IPS DF 6.9 (cell line): ENCODE measurements at regions not wholly inside any gene's neighbourhood (a gene's known extent, or its start where the extent isn't known, plus 50 kb on each side); places are given as distances from the start of the nearest gene placed in this dataset.

Experiments
- DNase-seq: peaks from one replicate; pipeline ENCODE4 v3.0.0-alpha.2; 2013; ENCODE audit warnings: low read depth, low spot score
- H3K27ac ChIP-seq: one replicate; pipeline ENCODE4 v1.5.1; 2013; ENCODE audit warnings: low read length, control low read depth
- H3K27me3 ChIP-seq: 2 replicates; pipeline ENCODE4 v1.6.1; 2013; ENCODE audit warnings: mild to moderate bottlenecking, low read length; ENCODE audit not compliant: control insufficient read depth, insufficient read depth
- H3K36me3 ChIP-seq: 2 replicates; pipeline ENCODE4 v1.6.1; 2013; ENCODE audit warnings: low read length; ENCODE audit not compliant: control insufficient read depth, insufficient read depth
- H3K4me1 ChIP-seq: 2 replicates; pipeline ENCODE4 v1.6.1; 2013; ENCODE audit warnings: low read length; ENCODE audit not compliant: control insufficient read depth, insufficient read depth
- H3K4me3 ChIP-seq: 2 replicates; pipeline ENCODE4 v1.5.1; 2013; ENCODE audit warnings: mild to moderate bottlenecking, low read length
- H3K9me3 ChIP-seq: 2 replicates; pipeline ENCODE4 v1.6.1; 2013; ENCODE audit warnings: low read length, inconsistent platforms; ENCODE audit not compliant: control insufficient read depth, insufficient read depth
- WGBS: extraction: QIAGEN DNeasy Blood & Tissue Kit; methylation state at CpG from one replicate; pipeline ENCODE4 v1.1.7; 2013; ENCODE audit warnings: mixed read lengths, missing lambda C conversion rate; ENCODE audit not compliant: insufficient read length, insufficient coverage; 5-methylcytosine and 5-hydroxymethylcytosine counted together

DNA sequence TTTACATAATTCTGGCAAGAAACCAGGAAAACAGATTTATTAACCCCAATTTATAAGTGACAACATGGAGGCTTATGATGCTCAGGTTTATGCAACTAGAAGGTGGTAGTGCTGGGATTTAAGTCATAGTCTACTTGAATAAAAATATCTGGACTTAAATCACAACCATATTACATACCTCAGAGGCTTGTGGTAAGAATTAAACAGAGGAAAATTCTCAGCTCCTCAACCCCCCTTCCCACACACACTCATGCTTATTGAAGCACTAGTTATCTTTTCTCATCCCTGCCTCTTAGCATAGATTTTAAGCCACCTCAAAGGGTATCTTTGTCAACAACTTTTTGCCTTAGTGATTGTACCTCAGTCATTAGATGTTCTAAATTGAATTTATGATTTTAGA is 731.0 kb downstream of the PRELID2 start:
- H3K27ac ChIP-seq, result no peak overlapping the region
- H3K4me3 ChIP-seq, result no peak overlapping the region
- H3K4me1 ChIP-seq, result no peaks in the 10 kb centered on the region
- H3K36me3 ChIP-seq, result no peaks in the 10 kb centered on the region
- no peaks in the 10 kb centered on the region for H3K27me3 ChIP-seq
- no peak for DNase-seq
- H3K9me3 ChIP-seq, result no peaks in the 10 kb centered on the region

GRCh38 chr5:145101246-145101645 is 733.9 kb downstream of the PRELID2 start:
- Histone ChIP-seq H3K4me1 (no peaks in the 10 kb centered on the region), H3K27ac (no peak overlapping the region), H3K36me3 (no peaks in the 10 kb centered on the region), H3K27me3 (no peaks in the 10 kb centered on the region), H3K4me3 (no peak overlapping the region), H3K9me3 (no peaks in the 10 kb centered on the region)
- no peak for DNase-seq
- no CpG with 5 or more reads among the region's 3 CpGs for WGBS

DNA sequence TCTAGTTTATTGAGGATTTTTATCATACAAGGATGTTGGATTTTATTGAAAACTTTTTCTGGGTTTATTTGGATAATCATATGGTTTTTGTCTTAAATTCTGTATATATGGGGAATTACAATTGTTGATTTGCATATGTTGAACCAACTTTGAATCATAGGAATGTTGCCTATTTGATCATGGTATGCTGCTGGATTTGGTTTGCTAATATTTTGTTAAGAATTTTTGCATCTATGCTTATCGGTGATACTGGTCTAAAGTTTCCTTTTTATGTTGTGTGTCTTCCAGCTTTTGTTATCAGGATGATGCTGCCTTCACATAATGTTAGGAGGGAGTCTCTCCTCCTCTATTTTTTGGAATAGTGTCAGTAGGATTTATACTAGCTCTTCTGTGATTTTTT is 745.0 kb downstream of the PRELID2 start:
- no peak overlapping the region for H3K27ac ChIP-seq
- DNase-seq, result no peak
- H3K27me3 ChIP-seq, result no peaks in the 10 kb centered on the region
- no peaks in the 10 kb centered on the region for H3K4me1 ChIP-seq
- WGBS, result no CpG with 5 or more reads among the region's 1 CpG
- H3K36me3 ChIP-seq, result no peaks in the 10 kb centered on the region
- no peaks in the 10 kb centered on the region for H3K9me3 ChIP-seq
- H3K4me3 ChIP-seq, result no peak overlapping the region

DNA sequence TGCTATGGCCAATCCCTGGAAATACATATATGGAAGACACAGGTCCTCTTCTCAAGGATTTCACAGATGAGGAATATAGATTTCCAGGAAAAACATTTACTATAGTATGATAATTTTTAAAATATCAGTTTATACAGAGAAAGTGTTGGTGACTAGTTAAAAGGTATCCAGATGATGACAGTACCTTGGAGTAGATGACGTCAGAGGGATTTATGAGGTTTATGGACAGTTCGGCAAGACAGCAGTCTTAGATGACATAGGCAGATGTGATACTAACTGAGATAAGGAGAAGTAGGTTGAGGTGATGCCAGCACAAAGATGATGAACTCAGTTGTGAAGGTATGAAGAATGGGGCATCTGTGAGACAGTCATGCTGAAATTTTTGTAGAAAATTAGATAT is 750.3 kb downstream of the PRELID2 start:
- Histone ChIP-seq H3K27me3 (no peaks in the 10 kb centered on the region), H3K4me3 (no peak overlapping the region), H3K4me1 (no peaks in the 10 kb centered on the region), H3K9me3 (no peaks in the 10 kb centered on the region), H3K36me3 (no peaks in the 10 kb centered on the region), H3K27ac (no peak overlapping the region)
- no peak for DNase-seq
- no CpG with 5 or more reads among the region's 2 CpGs for WGBS

GRCh38 chr5:145077028-145077427 is 758.1 kb downstream of the PRELID2 start:
- no peak for DNase-seq
- Histone ChIP-seq H3K27me3 (no peaks in the 10 kb centered on the region), H3K4me1 (no peaks in the 10 kb centered on the region), H3K9me3 (no peaks in the 10 kb centered on the region), H3K36me3 (no peaks in the 10 kb centered on the region), H3K4me3 (no peak overlapping the region), H3K27ac (no peak overlapping the region)
- WGBS, result no CpG with 5 or more reads among the region's 6 CpGs

DNA sequence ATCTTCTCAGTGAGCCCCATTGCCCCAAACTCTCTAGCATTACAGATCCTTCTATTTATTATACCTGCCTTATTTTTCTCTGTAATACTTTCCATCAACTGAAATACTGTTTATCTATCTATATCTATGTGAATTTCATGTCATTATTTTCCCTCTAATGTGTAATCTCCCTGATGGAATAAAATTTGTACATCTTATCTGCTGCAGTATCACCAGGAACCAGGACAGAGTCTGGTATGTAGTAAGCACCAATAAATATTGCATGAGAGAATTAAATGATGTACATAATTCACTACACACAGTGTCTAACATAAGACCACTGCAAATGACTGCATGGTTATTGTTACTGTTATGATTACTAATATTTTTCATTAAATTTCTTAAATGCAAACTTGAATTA is 759.1 kb downstream of the PRELID2 start:
- no peak overlapping the region for H3K4me3 ChIP-seq
- H3K9me3 ChIP-seq, result no peaks in the 10 kb centered on the region
- no peak for DNase-seq
- H3K4me1 ChIP-seq, result no peaks in the 10 kb centered on the region
- no peak overlapping the region for H3K27ac ChIP-seq
- H3K27me3 ChIP-seq, result no peaks in the 10 kb centered on the region
- H3K36me3 ChIP-seq, result no peaks in the 10 kb centered on the region

- Histone ChIP-seq H3K27ac (no peak overlapping the region), H3K9me3 (no peaks in the 10 kb centered on the region), H3K36me3 (no peaks in the 10 kb centered on the region), H3K27me3 (no peaks in the 10 kb centered on the region), H3K4me3 (no peak overlapping the region), H3K4me1 (no peaks in the 10 kb centered on the region)
- WGBS, result no CpG with 5 or more reads among the region's 1 CpG
- DNase-seq, result no peak
These were observed 762.3 kb downstream of the PRELID2 start for GRCh38 chr5:145072889-145073288.

GRCh38 chr5:145068721-145069120 is 766.4 kb downstream of the PRELID2 start:
- Histone ChIP-seq H3K9me3 (no peaks in the 10 kb centered on the region), H3K27ac (no peak overlapping the region), H3K27me3 (no peaks in the 10 kb centered on the region), H3K36me3 (no peaks in the 10 kb centered on the region), H3K4me1 (no peaks in the 10 kb centered on the region; the same call in 1 of the 2 replicates), H3K4me3 (no peak overlapping the region)
- no CpG with 5 or more reads among the region's 3 CpGs for WGBS
- DNase-seq, result no peak

- Histone ChIP-seq H3K27me3 (no peaks in the 10 kb centered on the region), H3K4me3 (no peak overlapping the region), H3K9me3 (no peaks in the 10 kb centered on the region), H3K4me1 (no peaks in the 10 kb centered on the region; the same call in 1 of the 2 replicates), H3K27ac (no peak overlapping the region), H3K36me3 (no peaks in the 10 kb centered on the region)
- WGBS, result no CpG with 5 or more reads among the region's 6 CpGs
- DNase-seq, result no peak
These were observed 772.7 kb downstream of the PRELID2 start for GRCh38 chr5:145062280-145063062.

- Histone ChIP-seq H3K27ac (no peak overlapping the region), H3K27me3 (no peaks in the 10 kb centered on the region), H3K4me3 (no peak overlapping the region), H3K9me3 (no peaks in the 10 kb centered on the region), H3K4me1 (no peaks in the 10 kb centered on the region), H3K36me3 (no peaks in the 10 kb centered on the region)
- DNase-seq, result no peak
- WGBS, result no CpG with 5 or more reads among the region's 5 CpGs
These were observed 778.3 kb downstream of the PRELID2 start for GRCh38 chr5:145056800-145057199.

- Histone ChIP-seq H3K4me1 (no peaks in the 10 kb centered on the region), H3K27ac (no peak overlapping the region), H3K36me3 (no peaks in the 10 kb centered on the region), H3K27me3 (no peaks in the 10 kb centered on the region), H3K9me3 (no peaks in the 10 kb centered on the region), H3K4me3 (no peak overlapping the region)
- DNase-seq, result no peak
- no CpG with 5 or more reads among the region's 1 CpG for WGBS
These were observed 785.0 kb downstream of the PRELID2 start for GRCh38 chr5:145050181-145050580.
